ENCODE measurements at regions not wholly inside any gene's neighbourhood (a gene's known extent, or its start where the extent isn't known, plus 50 kb on each side); places are given as distances from the start of the nearest gene placed in this dataset.

DNA sequence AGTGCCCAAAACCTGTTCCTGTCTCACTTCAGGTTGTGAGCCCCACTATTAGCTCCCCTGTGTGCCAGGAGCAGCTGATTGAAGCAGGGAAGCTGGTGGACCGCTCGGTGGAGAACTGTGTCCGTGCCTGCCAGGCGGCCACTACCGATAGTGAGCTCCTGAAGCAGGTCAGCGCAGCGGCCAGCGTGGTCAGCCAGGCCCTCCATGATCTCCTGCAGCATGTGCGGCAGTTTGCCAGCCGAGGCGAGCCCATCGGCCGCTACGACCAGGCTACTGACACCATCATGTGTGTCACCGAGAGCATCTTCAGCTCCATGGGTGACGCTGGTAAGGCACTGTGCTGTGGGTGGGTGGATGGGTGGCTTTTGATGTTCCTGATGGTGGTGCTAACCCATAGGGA, 334.1 kb upstream of the TPM1 start:
- TF ChIP-seq POLR2A (IDR thresholded peaks at IDR 0.05), result no peak
- TF ChIP-seq, protein P1, sequence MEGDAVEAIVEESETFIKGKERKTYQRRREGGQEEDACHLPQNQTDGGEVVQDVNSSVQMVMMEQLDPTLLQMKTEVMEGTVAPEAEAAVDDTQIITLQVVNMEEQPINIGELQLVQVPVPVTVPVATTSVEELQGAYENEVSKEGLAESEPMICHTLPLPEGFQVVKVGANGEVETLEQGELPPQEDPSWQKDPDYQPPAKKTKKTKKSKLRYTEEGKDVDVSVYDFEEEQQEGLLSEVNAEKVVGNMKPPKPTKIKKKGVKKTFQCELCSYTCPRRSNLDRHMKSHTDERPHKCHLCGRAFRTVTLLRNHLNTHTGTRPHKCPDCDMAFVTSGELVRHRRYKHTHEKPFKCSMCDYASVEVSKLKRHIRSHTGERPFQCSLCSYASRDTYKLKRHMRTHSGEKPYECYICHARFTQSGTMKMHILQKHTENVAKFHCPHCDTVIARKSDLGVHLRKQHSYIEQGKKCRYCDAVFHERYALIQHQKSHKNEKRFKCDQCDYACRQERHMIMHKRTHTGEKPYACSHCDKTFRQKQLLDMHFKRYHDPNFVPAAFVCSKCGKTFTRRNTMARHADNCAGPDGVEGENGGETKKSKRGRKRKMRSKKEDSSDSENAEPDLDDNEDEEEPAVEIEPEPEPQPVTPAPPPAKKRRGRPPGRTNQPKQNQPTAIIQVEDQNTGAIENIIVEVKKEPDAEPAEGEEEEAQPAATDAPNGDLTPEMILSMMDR (IDR thresholded peaks at IDR 0.05), result no peak

All from body of pancreas (tissue), 4 donors.